ENCODE measurements at regions not wholly inside any gene's neighbourhood (a gene's known extent, or its start where the extent isn't known, plus 50 kb on each side); places are given as distances from the start of the nearest gene placed in this dataset.

DNA sequence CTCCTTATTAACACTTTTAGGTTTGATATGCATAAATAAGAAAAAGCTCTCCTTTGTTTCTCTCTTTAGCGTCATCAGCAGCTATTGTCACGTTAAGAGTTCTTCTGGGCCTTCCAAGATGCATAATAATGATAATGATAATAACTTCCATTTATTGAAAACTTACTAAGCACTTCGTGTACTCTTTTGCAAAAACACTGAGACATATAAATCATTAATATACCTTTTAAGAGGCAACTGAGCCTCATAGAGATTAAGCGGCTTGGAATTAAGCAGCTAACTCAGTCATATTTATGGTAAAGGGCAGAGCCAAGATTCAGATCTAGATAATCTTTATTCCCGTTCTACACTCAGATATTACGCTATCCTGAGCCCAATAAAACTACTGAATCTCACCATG, 1105.1 kb downstream of the OLFM4 start:
- H3K36me3 ChIP-seq (replicated peaks in 1 of 2) = no peaks in the 10 kb centered on the region
- WGBS, 4 donors = 63 to 72% (median 67%) methylated on average over 6 of the region's 6 CpGs
- no peak overlapping the region for H3K4me3 ChIP-seq
- H3K4me1 ChIP-seq (replicated peaks in 1 of 2) = no peaks in the 10 kb centered on the region
- TF ChIP-seq, protein P1, sequence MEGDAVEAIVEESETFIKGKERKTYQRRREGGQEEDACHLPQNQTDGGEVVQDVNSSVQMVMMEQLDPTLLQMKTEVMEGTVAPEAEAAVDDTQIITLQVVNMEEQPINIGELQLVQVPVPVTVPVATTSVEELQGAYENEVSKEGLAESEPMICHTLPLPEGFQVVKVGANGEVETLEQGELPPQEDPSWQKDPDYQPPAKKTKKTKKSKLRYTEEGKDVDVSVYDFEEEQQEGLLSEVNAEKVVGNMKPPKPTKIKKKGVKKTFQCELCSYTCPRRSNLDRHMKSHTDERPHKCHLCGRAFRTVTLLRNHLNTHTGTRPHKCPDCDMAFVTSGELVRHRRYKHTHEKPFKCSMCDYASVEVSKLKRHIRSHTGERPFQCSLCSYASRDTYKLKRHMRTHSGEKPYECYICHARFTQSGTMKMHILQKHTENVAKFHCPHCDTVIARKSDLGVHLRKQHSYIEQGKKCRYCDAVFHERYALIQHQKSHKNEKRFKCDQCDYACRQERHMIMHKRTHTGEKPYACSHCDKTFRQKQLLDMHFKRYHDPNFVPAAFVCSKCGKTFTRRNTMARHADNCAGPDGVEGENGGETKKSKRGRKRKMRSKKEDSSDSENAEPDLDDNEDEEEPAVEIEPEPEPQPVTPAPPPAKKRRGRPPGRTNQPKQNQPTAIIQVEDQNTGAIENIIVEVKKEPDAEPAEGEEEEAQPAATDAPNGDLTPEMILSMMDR (IDR thresholded peaks at IDR 0.05) = no peak
- no peak for TF ChIP-seq POLR2A (IDR thresholded peaks at IDR 0.05)
- H3K27me3 ChIP-seq = no peaks in the 10 kb centered on the region
- intact Hi-C loops (cut with DNase I) = no loop called here
- no peak overlapping the region for H3K27ac ChIP-seq
- DNase-seq = no peak
- no peaks in the 10 kb centered on the region for H3K9me3 ChIP-seq (replicated peaks in 1 of 3)

GRCh38 chr13:54144828-54145227, 1116.2 kb downstream of the OLFM4 start:
- WGBS, 4 donors = 53 to 79% (median 64%) methylated on average over 3 of the region's 3 CpGs
- no peaks in the 10 kb centered on the region for H3K36me3 ChIP-seq (replicated peaks in 1 of 2)
- TF ChIP-seq, protein P1 (IDR thresholded peaks at IDR 0.05) = no peak
- no peak for TF ChIP-seq POLR2A (IDR thresholded peaks at IDR 0.05)
- H3K9me3 ChIP-seq (replicated peaks in 1 of 3) = no peaks in the 10 kb centered on the region
- no peaks in the 10 kb centered on the region for H3K27me3 ChIP-seq
- DNase-seq = no peak
- no peak overlapping the region for H3K4me3 ChIP-seq
- no peak overlapping the region for H3K27ac ChIP-seq
- H3K4me1 ChIP-seq (replicated peaks in 1 of 2) = no peaks in the 10 kb centered on the region
- intact Hi-C loops (cut with DNase I) = no loop called here

- H3K27ac ChIP-seq = no peak overlapping the region
- no peaks in the 10 kb centered on the region for H3K9me3 ChIP-seq (replicated peaks in 1 of 3)
- no peaks in the 10 kb centered on the region for H3K4me1 ChIP-seq (replicated peaks in 1 of 2)
- WGBS, 4 donors = 82 to 90% (median 84%) methylated on average over 3 of the region's 3 CpGs
- no peak overlapping the region for H3K4me3 ChIP-seq
- no peak for TF ChIP-seq POLR2A (IDR thresholded peaks at IDR 0.05)
- TF ChIP-seq, protein P1 (IDR thresholded peaks at IDR 0.05) = no peak
- no peaks in the 10 kb centered on the region for H3K27me3 ChIP-seq
- no peak for DNase-seq
- no peaks in the 10 kb centered on the region for H3K36me3 ChIP-seq (replicated peaks in 1 of 2)
- intact Hi-C loops (cut with DNase I) = no loop called here
Measured at GRCh38 chr13:54150851-54151250, 1122.2 kb downstream of the OLFM4 start.

DNA sequence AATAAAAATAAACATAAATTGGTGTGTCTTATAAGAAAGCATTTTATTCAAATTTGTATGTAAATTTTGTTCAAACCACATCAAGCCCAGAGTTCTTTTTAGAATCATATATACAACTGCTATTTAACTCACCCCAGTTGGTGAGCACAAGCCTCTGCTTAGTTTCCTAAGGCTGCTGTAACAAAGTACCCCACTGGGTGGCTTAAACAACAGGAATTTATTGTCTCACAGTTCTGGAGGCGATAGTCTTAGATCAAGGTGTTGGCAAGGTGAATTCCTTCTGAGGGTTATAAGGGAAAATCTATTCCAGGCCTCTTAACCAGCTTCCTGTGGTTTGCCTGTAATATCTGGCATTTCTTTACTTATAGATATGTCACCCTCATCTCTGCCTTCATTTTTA, 1133.5 kb downstream of the OLFM4 start:
- Histone ChIP-seq H3K4me1 (replicated peaks in 1 of 2) (no peaks in the 10 kb centered on the region), H3K36me3 (replicated peaks in 1 of 2) (no peaks in the 10 kb centered on the region), H3K27me3 (no peaks in the 10 kb centered on the region), H3K9me3 (replicated peaks in 1 of 3) (no peaks in the 10 kb centered on the region), H3K27ac (no peak overlapping the region), H3K4me3 (no peak overlapping the region)
- WGBS, 4 donors = 67 to 83% (median 72%) methylated on average over 1 of the region's 1 CpG
- DNase-seq = no peak
- TF ChIP-seq POLR2A (IDR thresholded peaks at IDR 0.05) = no peak
- TF ChIP-seq, protein P1 (IDR thresholded peaks at IDR 0.05) = no peak
- intact Hi-C loops (cut with DNase I) = no loop called here
